ENCODE measurements at regions not wholly inside any gene's neighbourhood (a gene's known extent, or its start where the extent isn't known, plus 50 kb on each side); places are given as distances from the start of the nearest gene placed in this dataset.

- Histone ChIP-seq H3K79me2 (ENCODE audit: insufficient read depth, low read length) (no peaks in the 10 kb centered on the region), H3K4me3 (replicated peaks in 1 of 2; ENCODE audit: low read depth in 1 of 2, low read length in 2 of 2) (no peak overlapping the region), H3K27ac (ENCODE audit: low read depth, low read length) (no peak overlapping the region), H4K20me1 (ENCODE audit: insufficient read depth) (no peaks in the 10 kb centered on the region), H3K4me2 (ENCODE audit: low read length) (no peak overlapping the region), H3K36me3 (ENCODE audit: control insufficient read depth in 1 of 2, insufficient read depth in 2 of 2, low read length in 2 of 2) (no peaks in the 10 kb centered on the region), H3K27me3 (ENCODE audit: insufficient read depth, low read length) (no peaks in the 10 kb centered on the region), H3K9me2 (ENCODE audit: insufficient read depth) (no peaks in the 10 kb centered on the region), H2AFZ (ENCODE audit: low read depth, low read length, poor library complexity, severe bottlenecking) (no peak overlapping the region), H3K4me1 (ENCODE audit: control insufficient read depth in 1 of 2, insufficient read depth in 2 of 2, low read length in 2 of 2) (no peaks in the 10 kb centered on the region), H3K9ac (ENCODE audit: low read length) (no peak overlapping the region), H3K9me3 (ENCODE audit: control insufficient read depth in 1 of 2, insufficient read depth in 1 of 2, low read depth in 1 of 2, low read length in 2 of 2) (no peaks in the 10 kb centered on the region)
- intact Hi-C loops (cut with micrococcal nuclease): no loop called here
- no peak for ATAC-seq
- BruUV-seq (replicated peaks): no TSS peak
- TF ChIP-seq REST (IDR thresholded peaks at IDR 0.05; ENCODE audit: low read depth) (no peak), TCF7L2 (IDR thresholded peaks at IDR 0.05; ENCODE audit: borderline replicate concordance, extremely low read depth, insufficient read depth, insufficient read length) (no peak), SIN3A (IDR thresholded peaks at IDR 0.05; ENCODE audit: low read depth) (no peak), EZH2phosphoT487 (IDR thresholded peaks at IDR 0.05; ENCODE audit: borderline replicate concordance) (no peak), RAD21 (IDR thresholded peaks at IDR 0.05; ENCODE audit: low read depth) (no peak), ZFX (IDR thresholded peaks at IDR 0.05) (no peak), SP1 (IDR thresholded peaks at IDR 0.05; ENCODE audit: low read depth) (no peak), YY1 (IDR thresholded peaks at IDR 0.05; ENCODE audit: extremely low read depth, insufficient replicate concordance, low read depth, low read length) (no peak), CBX3 (IDR thresholded peaks at IDR 0.05; ENCODE audit: low read depth) (no peak), POLR2AphosphoS5 (IDR thresholded peaks at IDR 0.05; ENCODE audit: low read depth, low read length) (no peak), CTCF (IDR thresholded peaks at IDR 0.05 in 2 of 3, conservative IDR thresholded peaks at IDR 0.05 in 1 of 3; ENCODE audit: borderline replicate concordance in 1 of 3, insufficient read depth in 1 of 3, low read depth in 2 of 3, low read length in 2 of 3) (no peak), JUND (IDR thresholded peaks at IDR 0.05) (no peak), ATF3 (IDR thresholded peaks at IDR 0.05) (no peak), ZBTB33 (IDR thresholded peaks at IDR 0.05; ENCODE audit: extremely low read depth, insufficient replicate concordance, low read length) (no peak), EZH2 (IDR thresholded peaks at IDR 0.05) (no peak), FOSL1 (IDR thresholded peaks at IDR 0.05; ENCODE audit: low read depth) (no peak)
- POLR2A ChIA-PET: no interaction called here
- RAD21 ChIA-PET (ENCODE audit: low non-redundant PET in 1 of 2, low total read pairs in 2 of 2, uncharacterized antibody in 2 of 2, unreplicated experiment in 2 of 2): no interaction called here
- DNase-seq (ENCODE audit: low read depth, low spot score): no peak
- CTCF ChIA-PET: no interaction called here
Observed at GRCh38 chr1:194103516-194104246, 917.3 kb upstream of the B3GALT2 start.

All from HCT116 (cell line).